Stomach (tissue), 8 donors: ENCODE measurements at regions not wholly inside any gene's neighbourhood (a gene's known extent, or its start where the extent isn't known, plus 50 kb on each side); places are given as distances from the start of the nearest gene placed in this dataset.

Experiments used
- DNase-seq, 2 donors: peaks; one replicate each; pipeline versions ENCODE4 v3.0.0 to v3.0.0-alpha.2; 2013 to 2019
- H3K27ac ChIP-seq, 5 donors: fragments of 200-600 bp in 4 of 5; sonication (generic) in 4 of 5; one replicate each; pipeline ENCODE4 v1.5.1; 2013 to 2019; ENCODE audit warnings: mild to moderate bottlenecking in 1 of 5, moderate library complexity in 1 of 5
- H3K27me3 ChIP-seq, 3 donors: fragments of 200-600 bp; sonication (generic); one replicate each; pipeline ENCODE4 v1.5.1; 2017 to 2019; ENCODE audit warnings: mixed run types in 1 of 3
- H3K36me3 ChIP-seq, 4 donors: fragments of 200-600 bp; sonication (generic); 1 replicate in 3 of 4; 2 replicates in 1 of 4; pipeline ENCODE4 v1.5.1; 2016 to 2019
- H3K4me1 ChIP-seq, 4 donors: fragments of 200-600 bp; sonication (generic); one replicate each; pipeline ENCODE4 v1.5.1; 2016 to 2019
- H3K4me3 ChIP-seq, 4 donors: fragments of 200-600 bp; sonication (generic) in 3 of 4; one replicate each; pipeline ENCODE4 v1.5.1; 2016 to 2019; ENCODE audit warnings: mild to moderate bottlenecking in 1 of 4
- H3K9me3 ChIP-seq, 4 donors: fragments of 200-600 bp; sonication (generic); one replicate each; pipeline ENCODE4 v1.5.1; 2016 to 2019
- EP300 ChIP-seq: sonication (generic); formaldehyde crosslinking; IDR thresholded peaks from one replicate; pipeline ENCODE4 v1.6.1; 2017; ENCODE audit warnings: antibody characterized with exemption
- POLR2A ChIP-seq, 4 donors: fragments of 450-650 bp; IDR thresholded peaks; one replicate each; pipeline ENCODE4 v1.6.1; 2016; ENCODE audit warnings: antibody characterized with exemption in 4 of 4, control low read depth in 2 of 4, mild to moderate bottlenecking in 1 of 4, moderate library complexity in 1 of 4
- POLR2AphosphoS5 ChIP-seq, 3 donors: sonication (generic); formaldehyde crosslinking; IDR thresholded peaks; one replicate each; pipeline ENCODE4 v1.6.1; 2016; ENCODE audit warnings: antibody characterized with exemption in 3 of 3
- WGBS, 5 donors: extraction: QIAGEN DNeasy Blood & Tissue Kit in 3 of 5; methylation state at CpG; one replicate each; pipeline versions ENCODE4 v1.1.5 to v1.1.7; 2013 to 2018; 5-methylcytosine and 5-hydroxymethylcytosine counted together
- intact Hi-C: fragments of 100-400 bp; cut with DNase I; formaldehyde crosslinking; loops from one replicate; pipeline ENCODE4 v1.15.1; 2023; ENCODE audit warnings: low total_unique reads
- TF ChIP-seq, protein P1 (sequence below), 7 experiments: fragments of 450-650 bp in 4 of 7; fragments of 200-600 bp in 3 of 7; sonication (generic) in 3 of 7; IDR thresholded peaks; one replicate each; pipeline ENCODE4 v1.5.1; 2016 to 2019; ENCODE audit warnings: antibody characterized with exemption in 7 of 7, control low read depth in 2 of 7, mild to moderate bottlenecking in 1 of 7
- donor health status: healthy with polysubstance abuse.
- donor health status: Bipolar disorder and iron deficiency.
- donor health status: healthy.

DNA sequence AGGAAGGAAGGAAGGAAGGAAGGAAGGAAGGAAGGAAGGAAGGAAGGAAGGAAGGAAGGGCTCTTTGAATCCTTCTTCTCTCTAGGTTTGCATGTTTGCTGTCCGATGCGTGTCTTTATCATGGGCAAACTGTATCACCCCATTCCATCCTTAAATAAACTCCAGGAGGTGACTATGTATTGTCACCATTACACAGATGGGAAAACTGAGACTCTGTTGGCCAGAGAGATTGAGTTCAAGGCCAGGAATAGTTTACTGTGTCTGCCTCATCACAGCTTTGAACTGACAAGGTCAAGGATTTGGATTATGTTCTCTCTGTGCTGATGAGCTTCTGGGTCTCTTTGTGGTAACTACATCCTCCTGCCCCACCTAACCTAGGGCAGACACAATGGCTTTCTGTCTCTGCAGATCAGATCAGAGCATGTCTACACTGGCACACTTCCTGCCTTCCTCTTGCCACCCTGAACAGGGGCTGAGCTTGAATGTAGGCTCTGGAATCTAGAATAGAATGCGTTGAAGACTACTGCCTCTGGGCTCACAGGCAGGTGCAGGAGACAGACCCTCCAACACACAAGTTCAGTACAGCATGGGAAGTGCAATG, 78.9 kb upstream of the MAP1LC3B2 start:
- intact Hi-C loops, result no loop called here
- H3K9me3 ChIP-seq, result peaks cover 0 to 20% (median 8%) of the 10 kb centered on the region in 4 donors
- no peak overlapping the region for H3K27ac ChIP-seq
- H3K4me3 ChIP-seq, result no peak overlapping the region
- H3K27me3 ChIP-seq, result no peaks in the 10 kb centered on the region
- no peaks in the 10 kb centered on the region for H3K4me1 ChIP-seq
- no peaks in the 10 kb centered on the region for H3K36me3 ChIP-seq
- no peak for DNase-seq
- WGBS, 5 donors, result 70 to 81% (median 79%) methylated on average over 3 of the region's 3 CpGs
- TF ChIP-seq POLR2A (IDR thresholded peaks at IDR 0.05), result no peak
- no peak for TF ChIP-seq EP300
- no peak for TF ChIP-seq POLR2AphosphoS5 (IDR thresholded peaks at IDR 0.05)
- TF ChIP-seq, protein P1, sequence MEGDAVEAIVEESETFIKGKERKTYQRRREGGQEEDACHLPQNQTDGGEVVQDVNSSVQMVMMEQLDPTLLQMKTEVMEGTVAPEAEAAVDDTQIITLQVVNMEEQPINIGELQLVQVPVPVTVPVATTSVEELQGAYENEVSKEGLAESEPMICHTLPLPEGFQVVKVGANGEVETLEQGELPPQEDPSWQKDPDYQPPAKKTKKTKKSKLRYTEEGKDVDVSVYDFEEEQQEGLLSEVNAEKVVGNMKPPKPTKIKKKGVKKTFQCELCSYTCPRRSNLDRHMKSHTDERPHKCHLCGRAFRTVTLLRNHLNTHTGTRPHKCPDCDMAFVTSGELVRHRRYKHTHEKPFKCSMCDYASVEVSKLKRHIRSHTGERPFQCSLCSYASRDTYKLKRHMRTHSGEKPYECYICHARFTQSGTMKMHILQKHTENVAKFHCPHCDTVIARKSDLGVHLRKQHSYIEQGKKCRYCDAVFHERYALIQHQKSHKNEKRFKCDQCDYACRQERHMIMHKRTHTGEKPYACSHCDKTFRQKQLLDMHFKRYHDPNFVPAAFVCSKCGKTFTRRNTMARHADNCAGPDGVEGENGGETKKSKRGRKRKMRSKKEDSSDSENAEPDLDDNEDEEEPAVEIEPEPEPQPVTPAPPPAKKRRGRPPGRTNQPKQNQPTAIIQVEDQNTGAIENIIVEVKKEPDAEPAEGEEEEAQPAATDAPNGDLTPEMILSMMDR (IDR thresholded peaks at IDR 0.05), result no peak

DNA sequence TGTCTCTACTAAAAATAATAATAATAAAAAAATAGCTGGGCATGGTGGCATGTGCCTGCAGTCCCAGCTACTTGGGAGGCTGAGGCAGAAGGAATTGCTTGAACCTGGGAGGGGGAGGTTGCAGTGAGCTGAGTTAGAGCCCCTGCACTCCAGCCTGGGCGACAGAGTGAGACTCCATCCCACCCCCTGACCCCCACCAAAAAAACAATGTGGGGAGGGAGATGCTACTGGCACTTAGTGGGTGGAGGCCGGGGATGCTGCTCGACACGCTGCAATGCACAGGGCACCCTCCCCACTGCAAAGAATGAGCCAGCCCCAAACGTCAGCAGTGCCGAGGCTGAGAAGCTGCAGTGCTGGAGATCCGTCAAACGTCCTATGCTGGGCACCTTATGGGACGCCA, 77.5 kb upstream of the MAP1LC3B2 start:
- Histone ChIP-seq H3K27ac (no peak overlapping the region), H3K4me3 (no peak overlapping the region), H3K36me3 (no peaks in the 10 kb centered on the region), H3K9me3 (peaks cover 0 to 9% (median 4%) of the 10 kb centered on the region in 4 donors), H3K27me3 (no peaks in the 10 kb centered on the region), H3K4me1 (no peaks in the 10 kb centered on the region)
- 70 to 82% (median 70%) methylated on average over 9 of the region's 9 CpGs for WGBS, 5 donors
- no peak for DNase-seq
- intact Hi-C loops, result no loop called here
- TF ChIP-seq, protein P1 (IDR thresholded peaks at IDR 0.05), result no peak
- TF ChIP-seq POLR2AphosphoS5 (IDR thresholded peaks at IDR 0.05), result no peak
- TF ChIP-seq EP300, result no peak
- TF ChIP-seq POLR2A (IDR thresholded peaks at IDR 0.05), result no peak

DNA sequence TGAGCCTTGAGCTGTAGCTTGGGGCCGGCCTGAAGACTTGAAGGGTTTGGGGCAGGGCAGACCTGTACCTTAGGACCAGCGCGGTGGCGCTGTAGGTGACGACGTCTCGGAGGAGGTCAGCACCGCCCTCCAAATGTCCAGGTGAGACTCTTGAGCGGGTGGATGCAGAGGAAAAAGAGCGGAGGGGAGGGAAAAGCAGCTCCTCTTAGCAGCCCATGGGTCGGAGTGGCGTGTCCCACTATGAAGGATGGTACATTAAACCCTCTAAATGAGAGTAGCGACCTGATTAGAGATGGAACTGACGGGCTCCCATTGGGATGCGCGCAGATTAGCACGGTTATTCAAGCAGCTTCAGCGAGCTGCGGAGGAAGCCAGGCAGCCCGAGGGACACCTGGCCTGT, 77.0 kb upstream of the MAP1LC3B2 start:
- WGBS, 5 donors, result 71 to 86% (median 78%) methylated on average over 19 to 20 of the region's 20 CpGs
- Histone ChIP-seq H3K4me1 (no peaks in the 10 kb centered on the region), H3K9me3 (peaks cover 0 to 4% (median 2%) of the 10 kb centered on the region in 4 donors), H3K27ac (no peak overlapping the region), H3K4me3 (no peak overlapping the region), H3K27me3 (no peaks in the 10 kb centered on the region), H3K36me3 (no peaks in the 10 kb centered on the region)
- intact Hi-C loops, result no loop called here
- no peak for DNase-seq
- TF ChIP-seq, protein P1 (IDR thresholded peaks at IDR 0.05), result no peak
- TF ChIP-seq EP300, result no peak
- TF ChIP-seq POLR2AphosphoS5 (IDR thresholded peaks at IDR 0.05), result no peak
- no peak for TF ChIP-seq POLR2A (IDR thresholded peaks at IDR 0.05)

DNA sequence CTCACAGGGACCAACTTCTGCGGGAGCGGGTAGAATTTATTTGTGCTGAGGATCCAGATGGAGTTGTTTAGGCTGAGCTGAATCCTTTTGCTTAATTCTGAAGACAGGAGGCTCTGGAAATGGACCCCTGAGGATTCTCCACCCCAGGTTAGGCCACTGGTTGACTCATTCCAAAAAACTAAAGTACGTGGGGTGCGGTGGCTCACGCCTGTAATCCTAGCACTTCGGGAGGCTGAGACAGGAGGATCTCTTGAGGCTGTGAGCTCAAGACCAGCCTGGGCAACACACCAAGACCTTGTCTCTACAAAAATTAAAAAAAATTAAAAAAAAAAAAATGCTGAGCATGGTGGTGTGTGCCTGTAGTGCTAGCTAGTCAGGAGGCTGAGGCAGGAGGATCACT, 76.3 kb upstream of the MAP1LC3B2 start:
- H3K36me3 ChIP-seq, result no peaks in the 10 kb centered on the region
- H3K27ac ChIP-seq, result no peak overlapping the region
- no peak for TF ChIP-seq POLR2AphosphoS5 (IDR thresholded peaks at IDR 0.05)
- TF ChIP-seq, protein P1 (IDR thresholded peaks at IDR 0.05), result no peak
- H3K27me3 ChIP-seq, result no peaks in the 10 kb centered on the region
- H3K4me1 ChIP-seq, result no peaks in the 10 kb centered on the region
- intact Hi-C loops, result no loop called here
- no peak overlapping the region for H3K4me3 ChIP-seq
- DNase-seq, result no peak
- 95 to 97% (median 95%) methylated on average over 6 of the region's 6 CpGs for WGBS, 5 donors
- peaks cover 0 to 4% (median 2%) of the 10 kb centered on the region in 4 donors for H3K9me3 ChIP-seq
